GM18498 (cell line): ENCODE measurements at regions not wholly inside any gene's neighbourhood (a gene's known extent, or its start where the extent isn't known, plus 50 kb on each side); places are given as distances from the start of the nearest gene placed in this dataset.

Experiments used
- ATAC-seq: cut with Tn5 transposase; IDR thresholded peaks from one replicate; pipeline ENCODE4 v1.9.1; 2021; ENCODE audit warnings: mild to moderate bottlenecking, moderate library complexity; ENCODE audit not compliant: unreplicated experiment

DNA sequence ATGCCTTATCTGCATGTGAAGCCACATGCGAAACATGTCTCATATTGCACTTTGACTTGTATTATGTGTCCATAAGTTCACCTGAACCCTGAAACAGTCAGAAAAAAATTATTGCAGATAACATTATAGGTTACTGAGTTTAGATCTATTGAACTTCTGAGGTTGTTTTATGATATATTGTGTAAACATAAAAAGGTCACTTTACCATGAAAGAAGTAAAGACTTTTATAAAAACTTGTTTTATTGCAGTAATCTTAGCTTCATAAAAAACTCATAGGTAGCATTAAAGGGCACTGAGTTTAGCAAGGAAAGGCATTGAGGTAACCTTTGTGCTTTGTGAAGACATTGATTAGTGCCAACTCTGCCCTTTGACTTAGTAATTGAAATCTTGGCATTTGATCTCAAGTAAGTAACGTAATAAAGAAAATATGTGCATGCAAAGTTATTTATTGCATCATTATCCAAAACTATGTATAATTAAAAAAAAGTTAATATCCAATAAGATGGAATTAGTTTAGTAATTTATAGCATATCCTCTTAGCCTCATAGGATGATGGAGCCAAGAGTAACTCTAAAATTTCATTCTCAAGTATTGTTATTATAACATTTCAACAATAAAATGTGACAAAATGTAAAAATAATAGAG lies 313.3 kb upstream of the ATP2B1 start:
- no peak for ATAC-seq

DNA sequence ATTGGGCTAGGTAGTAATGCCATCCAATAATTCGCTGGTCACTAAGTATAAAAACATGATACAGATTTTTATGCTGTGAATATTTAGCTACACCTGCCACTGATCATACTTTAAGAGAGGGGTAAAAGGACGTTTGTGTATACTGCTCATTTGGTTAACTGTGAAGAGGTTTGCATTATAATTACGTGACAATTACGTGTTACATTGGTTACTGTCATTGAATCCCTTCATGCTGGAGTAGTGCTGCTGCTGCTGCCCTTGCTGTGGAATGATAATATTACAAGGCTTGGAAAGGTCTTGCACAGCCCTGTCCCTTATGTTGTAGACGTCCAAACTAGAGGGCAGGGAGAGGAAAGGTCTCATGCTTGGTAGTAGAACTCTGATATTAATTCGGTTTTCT lies 312.2 kb upstream of the ATP2B1 start:
- ATAC-seq: no peak

DNA sequence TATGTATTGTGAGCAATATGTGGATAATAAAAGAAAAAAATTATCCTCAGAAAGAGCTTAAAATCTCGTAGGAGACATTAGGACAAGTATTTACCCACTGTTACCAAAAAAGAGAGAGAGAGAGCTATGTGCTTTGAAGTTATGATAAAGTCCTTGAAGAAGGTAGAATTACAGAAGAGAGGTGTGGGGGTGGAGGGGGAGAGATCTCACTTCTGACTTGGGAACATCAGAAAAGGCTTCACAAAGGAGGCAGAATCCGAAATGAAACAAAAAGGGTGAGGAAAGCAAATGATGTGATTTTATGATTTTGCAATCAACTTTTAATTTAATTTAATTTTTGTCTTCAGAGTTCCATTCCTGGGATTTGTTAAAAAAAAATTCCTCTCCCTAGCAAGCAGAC lies 311.8 kb upstream of the ATP2B1 start:
- ATAC-seq: no peak

DNA sequence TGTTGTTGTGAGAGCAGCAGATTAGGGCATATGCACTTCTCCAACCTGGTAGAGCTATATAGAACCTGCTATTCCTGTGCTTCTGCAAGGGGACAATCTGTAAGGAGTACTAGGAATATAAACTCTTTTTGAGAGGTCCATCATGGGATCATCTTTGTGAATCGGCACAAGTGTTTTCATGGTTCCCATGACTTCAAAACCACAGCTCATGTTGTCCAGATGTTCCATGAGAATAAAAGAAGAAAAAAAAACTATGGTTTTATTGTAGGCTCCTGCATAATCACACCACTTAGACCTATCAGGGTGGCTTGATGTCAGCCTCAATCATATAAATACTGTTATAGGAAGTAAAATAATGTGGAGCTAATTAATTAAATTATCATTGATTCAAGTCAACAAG lies 311.4 kb upstream of the ATP2B1 start:
- no peak for ATAC-seq

DNA sequence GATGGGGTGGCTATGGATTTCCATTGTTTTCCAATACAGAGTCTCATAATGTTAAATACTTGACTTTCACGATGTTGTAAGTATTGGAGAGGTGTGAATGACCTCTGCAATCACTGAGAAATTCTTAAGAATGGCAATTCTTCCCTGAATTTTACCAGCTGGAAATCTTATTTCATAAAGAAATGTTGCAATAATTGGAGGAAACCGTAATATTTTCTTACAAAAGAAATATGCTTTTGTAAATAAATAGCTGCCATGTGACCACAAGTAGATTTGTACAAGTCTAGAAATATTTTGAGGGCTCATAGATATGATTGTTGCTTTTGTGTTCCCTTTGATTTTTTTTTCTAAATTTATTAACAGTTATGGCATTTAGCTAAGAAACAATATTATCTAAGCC lies 308.7 kb upstream of the ATP2B1 start:
- no peak for ATAC-seq

DNA sequence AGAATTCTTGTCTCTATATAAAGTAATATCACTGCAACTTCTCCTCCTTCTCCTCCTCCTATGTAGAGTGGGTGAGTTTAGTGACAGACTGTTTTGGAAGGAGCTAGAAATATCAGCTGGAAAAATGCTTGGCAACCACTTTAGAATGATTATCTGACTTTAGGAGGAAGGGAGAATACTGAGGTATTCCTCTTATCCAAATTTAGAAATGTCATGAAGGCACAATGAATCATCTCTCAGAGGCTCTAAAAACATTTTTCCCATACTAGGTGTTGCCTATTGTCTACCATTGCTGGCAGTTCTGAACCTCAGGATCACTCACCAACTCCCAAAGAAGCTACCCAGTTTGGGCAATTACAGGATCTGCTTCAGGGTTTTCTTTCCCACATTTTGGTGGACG lies 306.6 kb upstream of the ATP2B1 start:
- no peak for ATAC-seq

DNA sequence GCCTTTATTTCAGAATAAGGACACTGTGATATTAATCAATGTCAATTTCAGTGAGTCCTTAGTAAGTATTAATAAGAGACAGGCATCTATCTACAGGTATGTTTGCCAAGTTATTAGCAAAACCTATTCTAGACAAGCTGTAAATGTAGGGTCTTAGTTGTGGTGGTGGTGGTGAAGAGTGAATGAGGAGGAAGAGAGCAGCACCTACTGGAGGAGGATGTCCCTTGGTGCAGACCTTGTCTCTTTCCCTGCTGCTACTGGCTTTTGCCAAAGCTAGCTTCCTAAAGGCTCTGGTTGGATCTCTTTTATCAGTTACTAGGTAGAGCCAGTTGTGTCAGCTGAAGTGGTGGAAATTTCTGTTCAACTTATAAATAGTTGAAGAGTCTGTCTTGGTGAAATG lies 304.8 kb upstream of the ATP2B1 start:
- no peak for ATAC-seq

DNA sequence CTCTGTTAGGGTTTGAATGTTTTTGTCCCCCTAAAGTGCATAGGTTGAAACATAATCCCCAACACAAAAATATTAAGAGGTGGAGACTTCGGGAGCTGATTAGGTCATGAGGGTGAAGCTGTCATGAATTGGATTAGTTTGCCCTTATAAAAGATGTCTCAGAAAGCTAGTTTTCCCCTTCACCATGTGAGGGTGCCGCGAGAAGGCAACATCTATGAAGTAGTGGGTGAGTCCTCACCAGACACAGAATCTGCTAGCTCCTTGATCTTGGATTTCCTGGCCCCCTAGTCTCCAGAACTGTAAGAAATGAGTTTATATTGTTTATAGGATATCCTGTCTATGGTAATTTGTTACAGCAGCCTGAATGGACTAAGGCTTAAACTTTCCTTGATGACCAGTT lies 301.5 kb upstream of the ATP2B1 start:
- ATAC-seq: no peak

DNA sequence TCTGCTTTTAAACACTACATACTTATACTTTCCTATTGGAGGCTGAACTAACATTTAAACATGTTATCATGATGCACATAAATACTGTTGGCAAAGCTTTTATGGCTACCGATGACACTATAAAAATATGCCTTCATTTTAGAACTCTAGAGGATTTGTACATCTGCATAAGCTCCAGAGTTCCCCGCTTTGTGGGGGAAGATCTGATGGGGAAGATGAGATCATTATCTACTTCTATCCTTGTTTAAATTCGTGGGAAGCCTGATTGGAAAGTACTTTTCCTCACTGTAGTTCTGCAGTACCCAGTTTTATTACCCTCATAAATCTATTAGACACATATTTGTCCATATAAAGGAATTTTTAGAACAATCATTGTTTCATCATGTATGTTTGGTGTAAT lies 299.6 kb upstream of the ATP2B1 start:
- ATAC-seq: no peak

DNA sequence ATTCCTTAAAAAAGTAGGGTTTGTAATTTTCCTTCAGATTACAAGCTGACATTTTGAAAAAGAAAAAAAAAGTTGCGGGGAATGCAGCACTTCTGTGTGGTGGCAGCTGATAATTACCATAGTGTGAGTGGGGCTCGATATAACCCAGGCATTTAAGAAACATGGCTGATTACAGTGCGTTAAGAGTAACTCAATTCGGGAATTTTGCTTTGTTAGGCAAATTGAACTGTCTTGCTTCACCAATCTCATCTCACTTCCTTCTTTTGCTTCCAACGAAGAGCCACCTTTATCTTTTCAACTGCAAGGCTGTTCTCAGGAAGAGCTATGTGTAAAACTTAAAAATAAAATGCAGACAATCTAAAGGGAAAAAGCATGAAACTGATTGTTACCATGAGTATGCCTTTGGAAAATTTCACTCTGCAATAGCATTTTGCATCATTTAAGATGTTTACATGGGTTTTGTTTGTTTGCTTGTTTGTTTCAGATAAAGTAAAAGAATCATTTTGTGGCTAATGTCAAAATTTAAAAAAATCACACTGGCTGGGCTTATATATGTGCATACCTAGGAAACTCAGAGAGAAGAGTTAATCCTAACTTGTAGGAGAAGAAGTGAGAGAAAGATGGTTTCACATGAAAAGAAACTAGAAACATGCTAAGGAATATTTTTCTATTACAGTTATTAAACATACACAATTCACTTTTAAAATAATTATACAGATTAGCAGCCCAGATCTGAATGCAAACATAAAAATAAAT lies 295.9 kb upstream of the ATP2B1 start:
- ATAC-seq: peak; percentile 59

DNA sequence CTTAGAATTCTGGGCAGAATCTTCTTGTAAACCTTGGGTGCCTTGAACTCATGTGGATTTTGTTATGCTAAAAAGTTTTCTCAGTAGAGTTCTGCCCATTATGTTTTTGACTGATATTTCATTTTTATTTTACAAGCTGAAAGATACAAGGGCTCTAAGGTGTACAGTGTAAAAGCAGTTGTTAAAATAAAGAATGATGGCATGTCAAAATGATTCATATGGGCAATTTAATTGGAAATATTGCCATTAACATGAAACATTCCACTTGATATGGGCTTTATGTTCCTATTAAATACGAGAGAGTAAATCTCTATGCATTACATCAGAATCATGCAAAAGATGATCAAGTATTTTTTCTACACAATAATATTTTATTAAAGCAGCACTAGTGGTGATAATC lies 295.1 kb upstream of the ATP2B1 start:
- ATAC-seq: no peak

DNA sequence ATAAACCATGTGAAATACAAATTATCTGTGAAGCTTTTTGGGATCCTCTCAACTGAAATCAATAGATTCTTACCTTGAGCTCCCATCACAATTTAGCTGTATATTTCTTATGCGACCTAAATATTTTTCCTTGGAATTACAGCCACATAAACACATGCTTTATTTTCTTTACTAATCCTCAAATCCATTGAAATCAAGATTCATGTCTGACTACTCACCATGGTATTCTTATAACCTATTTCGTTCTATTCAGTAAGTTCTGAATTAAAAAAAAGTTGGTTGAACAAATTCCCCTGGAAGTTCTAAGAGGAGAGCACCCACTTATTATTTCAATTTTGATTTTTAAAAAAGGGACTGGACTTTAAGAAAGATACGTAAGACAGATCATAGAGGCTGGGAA lies 292.1 kb upstream of the ATP2B1 start:
- no peak for ATAC-seq

DNA sequence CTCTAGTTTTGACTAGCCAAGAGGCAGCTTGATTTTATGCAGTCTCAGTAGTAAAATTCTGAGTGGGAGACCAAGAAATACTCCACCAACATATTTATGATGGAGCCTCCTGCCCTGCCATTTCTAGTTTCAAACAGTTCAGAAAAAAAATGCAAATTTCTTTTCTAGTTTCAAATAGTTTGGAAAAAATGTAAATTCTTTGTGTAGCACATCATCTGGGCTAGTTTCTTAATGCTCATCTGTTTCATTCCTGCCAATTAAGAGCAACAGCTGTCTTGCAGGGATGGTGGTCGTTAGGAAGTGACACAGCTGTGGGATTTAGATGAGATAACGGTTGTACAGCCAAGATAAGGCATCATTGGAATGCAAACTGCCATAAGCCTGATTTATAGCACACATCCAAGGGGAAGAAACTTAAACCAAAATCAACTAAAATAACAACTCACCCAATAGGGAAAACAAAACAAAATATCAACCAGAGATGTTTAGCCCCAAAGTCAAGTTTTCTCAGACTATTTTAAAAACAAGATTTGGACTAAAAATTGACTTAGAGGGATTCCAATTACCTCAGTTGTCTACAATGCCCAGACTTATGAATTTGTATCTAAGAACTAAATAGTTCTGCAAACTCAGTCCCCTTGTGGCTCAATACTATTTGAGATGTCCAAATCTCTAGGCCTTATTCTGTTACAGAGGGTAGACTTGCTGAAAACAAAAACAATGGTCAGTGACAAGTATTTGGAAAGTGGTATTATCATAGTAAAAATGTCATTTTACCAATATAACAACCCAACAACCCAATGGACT lies 291.3 kb upstream of the ATP2B1 start:
- peak; percentile 46 for ATAC-seq

DNA sequence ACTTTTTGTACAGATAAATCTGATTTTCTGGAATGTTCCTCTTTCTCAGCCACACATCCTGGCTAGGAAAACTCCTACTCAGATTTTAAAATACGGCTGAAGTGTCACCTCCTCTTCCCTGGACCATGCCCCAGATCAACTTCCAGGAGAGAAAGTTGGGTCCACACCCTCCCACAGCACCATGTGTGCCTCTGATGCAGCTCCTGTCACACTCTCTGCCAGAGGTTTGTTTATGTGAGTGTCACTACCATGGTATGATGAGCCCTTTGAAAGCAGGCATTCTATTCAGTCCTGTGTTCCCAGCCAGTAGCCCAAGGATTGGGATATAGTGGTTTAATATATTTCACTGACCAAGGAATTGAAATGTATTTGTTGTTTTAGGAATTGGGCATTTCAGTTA lies 287.2 kb upstream of the ATP2B1 start:
- ATAC-seq: no peak

DNA sequence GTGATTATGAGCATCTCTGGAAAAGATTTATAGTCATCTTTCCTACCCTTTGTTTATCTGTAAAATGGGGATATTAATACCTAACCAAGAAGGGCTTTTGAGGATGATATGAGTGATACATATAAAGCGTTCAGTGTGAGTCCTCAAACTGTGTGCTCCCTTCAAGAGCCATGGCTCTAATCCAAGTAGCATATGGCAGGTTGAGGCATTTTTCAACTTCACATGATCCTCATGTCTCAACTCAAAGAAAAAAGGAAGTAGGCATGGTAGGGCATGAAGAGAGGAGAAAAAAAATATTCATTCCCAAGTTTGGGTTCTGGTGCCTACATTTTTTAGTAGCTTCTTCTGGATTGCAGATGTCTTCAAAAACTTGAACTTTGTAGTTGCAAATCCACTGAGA lies 286.3 kb upstream of the ATP2B1 start:
- ATAC-seq: no peak

DNA sequence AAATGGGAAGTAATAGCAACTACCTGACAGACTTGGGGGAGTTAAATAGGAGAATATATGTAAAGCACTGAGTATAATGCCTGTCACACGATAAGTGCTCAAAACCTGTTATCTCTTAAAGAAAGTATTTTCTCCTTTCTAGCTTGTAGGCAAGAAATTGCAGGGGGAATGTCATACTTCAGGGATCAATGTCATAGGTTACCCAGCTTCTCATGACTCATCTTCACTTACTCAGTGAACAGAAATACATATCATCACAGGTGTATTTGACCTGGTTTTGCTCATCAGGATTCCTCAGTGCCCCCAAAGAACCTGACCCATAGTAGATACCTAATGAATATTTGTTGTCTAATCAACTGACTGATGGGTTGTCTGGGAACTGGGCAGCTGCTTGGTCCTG lies 285.0 kb upstream of the ATP2B1 start:
- no peak for ATAC-seq

DNA sequence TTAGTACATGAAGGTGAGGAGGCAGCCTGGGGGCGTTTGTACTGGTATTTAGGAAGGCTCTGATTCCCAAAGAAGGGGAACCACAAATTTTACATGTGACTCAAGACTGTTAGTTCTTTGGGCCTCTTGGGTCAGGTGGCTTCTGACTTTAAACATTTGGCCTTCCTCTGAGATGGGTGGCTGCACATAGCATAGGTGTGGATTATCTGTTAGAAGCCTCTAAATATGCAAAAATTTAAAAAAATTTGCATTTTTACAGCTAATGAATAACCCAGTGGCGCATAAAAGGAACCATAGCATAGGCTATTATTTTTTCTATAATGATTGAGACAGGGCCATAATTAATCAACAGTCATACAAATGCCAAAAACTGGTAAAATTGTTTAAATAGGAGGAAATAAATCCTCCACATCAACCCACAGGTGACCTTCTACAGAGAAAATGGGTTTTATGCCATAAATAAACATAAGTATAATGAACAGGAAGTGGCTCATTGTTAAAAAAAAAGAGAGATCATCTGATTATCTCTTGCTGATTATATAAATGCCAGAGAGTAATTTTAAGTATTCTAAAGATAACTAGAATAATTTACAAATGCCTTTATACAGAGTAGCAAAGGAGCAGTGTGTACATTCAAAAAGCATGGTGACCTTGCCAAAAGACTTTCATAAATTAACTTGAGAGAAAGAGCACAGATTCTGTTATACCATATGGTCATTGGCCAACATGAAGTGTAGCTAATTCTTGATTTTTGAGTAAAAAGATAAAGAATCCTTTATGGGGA lies 284.2 kb upstream of the ATP2B1 start:
- no peak for ATAC-seq

DNA sequence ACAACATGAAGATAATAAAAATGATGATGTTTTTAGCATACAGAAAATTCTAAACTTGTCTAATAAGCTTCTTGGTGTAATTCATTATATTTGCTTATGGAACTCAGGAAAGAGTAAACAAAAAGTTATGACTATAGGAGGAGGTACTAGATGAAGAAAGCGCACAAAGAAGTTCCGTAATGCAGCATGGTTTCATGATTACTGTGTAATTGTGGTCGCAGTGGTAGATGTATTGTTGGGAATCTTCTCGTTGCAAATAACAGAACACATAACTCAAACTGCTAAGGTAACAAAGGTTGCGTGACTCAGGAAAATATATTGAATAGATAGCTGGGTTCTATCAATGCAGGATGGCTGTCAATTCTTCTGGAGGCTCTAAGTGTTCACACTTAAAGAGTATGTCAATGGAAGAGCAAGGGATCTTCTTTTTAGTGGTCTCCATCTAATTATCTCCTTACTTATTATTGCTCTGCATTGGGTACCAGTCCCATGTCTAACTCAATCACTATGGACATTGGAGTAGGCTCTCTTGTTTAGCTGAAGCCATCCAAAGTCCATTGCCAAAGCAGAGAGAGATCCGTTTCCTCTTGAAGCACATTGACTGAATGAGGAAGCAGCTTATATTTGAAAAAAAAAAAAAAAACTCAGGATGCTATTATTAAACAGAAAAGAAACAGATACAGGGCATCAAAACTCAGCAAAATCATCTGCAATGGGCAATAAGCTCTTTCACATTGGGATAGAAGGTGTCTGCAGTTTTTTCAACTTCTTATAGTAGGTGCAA lies 283.4 kb upstream of the ATP2B1 start:
- ATAC-seq: no peak

DNA sequence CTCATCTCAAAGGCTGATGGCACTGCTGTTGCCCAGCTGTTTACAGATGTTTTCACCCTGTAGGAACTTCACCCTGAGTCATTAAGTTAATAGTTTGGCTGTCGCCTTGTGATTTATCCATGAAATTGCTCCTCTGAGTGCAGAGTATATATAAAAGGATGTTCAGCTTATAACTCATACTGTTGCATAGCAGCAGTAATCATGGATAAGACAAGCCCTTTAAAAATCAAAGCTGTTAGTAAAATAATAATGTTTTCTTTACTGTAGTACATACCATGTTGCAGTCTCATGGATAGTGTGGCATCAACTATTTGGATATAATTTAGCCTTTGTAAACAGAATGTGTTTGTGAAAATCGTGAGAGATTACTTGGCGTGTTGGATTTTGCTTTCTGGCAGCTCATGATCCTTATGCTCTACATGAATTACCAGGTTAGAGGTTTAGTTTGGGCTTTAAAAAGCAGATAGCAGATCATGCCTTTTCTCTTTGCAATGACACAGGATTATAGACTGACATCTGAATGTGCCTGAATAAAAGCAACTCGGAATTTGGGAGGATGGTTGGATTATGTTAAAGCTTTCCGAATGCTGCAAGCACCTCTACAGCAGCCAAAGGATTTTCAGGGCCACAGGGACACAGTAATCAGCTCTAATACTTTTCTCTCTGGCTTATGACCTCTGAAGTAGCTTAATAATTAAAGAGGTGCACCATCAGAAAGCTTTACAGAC lies 279.7 kb upstream of the ATP2B1 start:
- ATAC-seq: no peak

DNA sequence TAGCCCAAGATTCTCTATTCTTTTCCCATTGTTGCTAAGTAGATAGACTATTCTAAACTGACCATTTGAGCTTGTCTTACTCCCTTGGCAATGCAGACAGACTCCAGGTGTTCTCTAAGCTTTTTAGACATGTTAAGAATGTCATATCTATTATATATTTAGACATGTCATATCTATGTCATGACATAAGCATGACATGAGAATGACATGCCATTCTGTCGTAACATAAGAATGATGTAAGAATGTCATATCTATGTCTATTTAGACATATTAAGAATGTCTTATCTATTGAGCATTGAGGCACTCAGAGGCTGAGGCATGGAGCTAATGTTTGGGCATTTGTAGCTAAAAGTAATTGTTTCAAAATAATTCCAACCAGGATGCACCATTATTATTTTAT lies 277.3 kb upstream of the ATP2B1 start:
- no peak for ATAC-seq
